Neuron (in vitro differentiated cells): ENCODE measurements at regions not wholly inside any gene's neighbourhood (a gene's known extent, or its start where the extent isn't known, plus 50 kb on each side); places are given as distances from the start of the nearest gene placed in this dataset.
"Not testable (repeated sequence)": the region's sequence is repeated elsewhere in the genome, so short reads cannot be mapped to it uniquely, and the experiment has no call there.

Experiments
- H2AFZ ChIP-seq: one replicate; pipeline ENCODE4 v1.6.1; 2013; ENCODE audit warnings: low read depth, mild to moderate bottlenecking, inconsistent platforms, low read length, moderate library complexity
- H3K27me3 ChIP-seq: one replicate; pipeline ENCODE4 v1.6.1; 2013; ENCODE audit warnings: low read length; ENCODE audit not compliant: insufficient read depth
- H3K36me3 ChIP-seq: one replicate; pipeline ENCODE4 v1.6.1; 2013; ENCODE audit warnings: low read length; ENCODE audit not compliant: insufficient read depth
- H3K4me1 ChIP-seq: one replicate; pipeline ENCODE4 v1.6.1; 2013; ENCODE audit warnings: low read length; ENCODE audit not compliant: insufficient read depth
- H3K4me3 ChIP-seq: 2 replicates; pipeline ENCODE4 v1.5.1; 2013; ENCODE audit warnings: mild to moderate bottlenecking, low read length, moderate library complexity
- H3K9me3 ChIP-seq: one replicate; pipeline ENCODE4 v1.6.1; 2013; ENCODE audit warnings: low read length

DNA sequence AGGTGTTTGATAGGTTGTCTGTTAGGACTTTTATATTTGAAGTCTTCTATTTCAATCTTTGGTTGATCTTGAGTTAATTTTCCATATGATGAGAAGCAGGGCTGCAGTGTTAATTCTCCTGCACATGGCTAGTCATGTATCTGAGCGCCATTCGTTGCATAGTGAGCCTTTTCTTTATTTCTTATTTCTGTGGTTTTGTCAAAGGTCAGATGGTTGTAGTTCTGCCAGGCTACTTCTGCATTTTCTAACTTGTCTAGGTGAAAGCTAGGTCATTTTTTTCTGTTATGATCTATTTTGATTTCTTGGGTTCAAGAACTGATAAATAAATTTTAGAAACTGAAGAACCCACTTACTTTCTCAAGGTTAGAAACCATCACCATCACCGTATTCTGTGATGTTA lies 56.7 kb downstream of the CCDC74A start:
- Histone ChIP-seq H3K4me3 (no peak overlapping the region), H3K9me3 (no peaks in the 10 kb centered on the region), H3K36me3 (no peaks in the 10 kb centered on the region), H3K4me1 (no peaks in the 10 kb centered on the region), H2AFZ (no peak overlapping the region), H3K27me3 (no peaks in the 10 kb centered on the region)

DNA sequence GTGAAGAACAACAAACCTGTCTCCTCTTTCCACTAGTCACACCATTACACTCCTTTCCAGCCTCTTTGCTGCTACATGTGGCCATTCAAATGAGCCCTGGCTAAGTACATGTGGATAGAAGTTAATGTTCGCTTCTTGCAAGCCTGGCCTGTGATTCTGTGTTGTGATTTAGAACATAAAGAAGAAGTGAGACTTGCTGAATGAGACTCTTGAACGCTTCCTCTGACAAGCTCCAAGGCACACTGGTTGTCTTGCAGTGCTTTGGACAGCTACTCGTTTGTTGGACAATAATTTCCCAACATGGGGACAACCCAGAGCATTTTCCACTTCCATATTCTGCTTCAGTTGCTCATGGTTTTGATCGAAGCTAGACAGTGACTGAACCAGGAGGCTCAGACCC lies 57.3 kb downstream of the CCDC74A start:
- Histone ChIP-seq H2AFZ (no peak overlapping the region), H3K9me3 (no peaks in the 10 kb centered on the region), H3K4me3 (no peak overlapping the region), H3K4me1 (no peaks in the 10 kb centered on the region), H3K27me3 (no peaks in the 10 kb centered on the region), H3K36me3 (no peaks in the 10 kb centered on the region)

DNA sequence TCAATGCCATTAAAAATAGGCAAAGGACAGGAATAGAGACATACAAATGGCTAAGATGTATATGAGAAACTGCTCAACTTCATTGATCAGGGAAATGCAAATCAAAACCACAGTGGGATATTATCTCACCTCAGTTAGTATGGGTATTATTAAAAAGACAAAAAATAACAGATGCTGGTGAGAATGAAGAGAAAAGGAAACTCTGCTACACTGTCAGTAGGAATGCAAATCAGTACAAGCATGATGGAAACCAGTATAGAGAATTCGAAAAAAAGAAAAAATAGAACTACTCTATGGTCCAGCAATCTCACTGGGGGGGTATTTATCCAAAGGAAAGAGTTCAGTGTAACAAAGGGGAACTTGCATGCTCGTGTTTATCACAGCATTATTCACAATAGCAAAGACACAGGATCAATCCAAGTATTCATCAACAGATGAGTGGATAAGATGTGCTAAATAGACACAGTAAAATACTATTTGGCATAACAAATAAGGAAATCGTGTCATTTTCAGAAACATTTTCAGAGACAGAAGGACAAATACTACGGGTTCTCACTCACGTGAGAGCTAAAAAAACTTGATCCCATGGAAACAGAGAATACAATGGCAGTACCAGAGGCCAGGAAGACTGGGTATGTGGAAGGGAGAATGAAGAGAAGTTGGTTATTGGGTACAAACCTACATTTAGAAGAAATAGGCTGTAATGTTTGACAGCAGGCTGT lies 60.6 kb downstream of the CCDC74A start:
- H3K4me1 ChIP-seq, result no peaks in the 10 kb centered on the region
- H3K9me3 ChIP-seq, result no peaks in the 10 kb centered on the region
- H3K36me3 ChIP-seq, result no peaks in the 10 kb centered on the region
- H2AFZ ChIP-seq, result no peak overlapping the region
- H3K4me3 ChIP-seq, result no peak overlapping the region
- H3K27me3 ChIP-seq, result no peaks in the 10 kb centered on the region

DNA sequence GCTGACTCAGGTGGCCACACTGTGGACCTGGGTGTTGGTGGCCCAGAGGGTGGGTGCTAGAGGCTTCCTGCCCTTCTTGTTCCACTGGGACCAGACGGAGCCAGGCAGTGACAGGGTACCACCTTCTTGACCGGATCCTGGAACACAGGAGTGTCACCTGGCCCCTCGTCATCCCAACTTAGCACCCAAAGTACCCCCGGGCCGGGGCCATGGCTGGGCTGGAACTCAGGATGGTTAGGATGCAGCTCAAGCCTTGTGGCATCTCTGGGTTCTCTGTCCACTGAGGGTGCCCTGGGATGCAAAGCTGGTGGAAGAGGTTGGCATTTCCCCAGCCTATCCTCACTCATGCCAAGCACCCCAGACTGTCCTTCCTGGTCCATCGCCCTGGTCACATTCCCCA lies 61.4 kb downstream of the CCDC74A start:
- not testable (repeated sequence) for H3K4me1 ChIP-seq, H3K9me3 ChIP-seq, H3K4me3 ChIP-seq, H3K27me3 ChIP-seq, H2AFZ ChIP-seq, H3K36me3 ChIP-seq

DNA sequence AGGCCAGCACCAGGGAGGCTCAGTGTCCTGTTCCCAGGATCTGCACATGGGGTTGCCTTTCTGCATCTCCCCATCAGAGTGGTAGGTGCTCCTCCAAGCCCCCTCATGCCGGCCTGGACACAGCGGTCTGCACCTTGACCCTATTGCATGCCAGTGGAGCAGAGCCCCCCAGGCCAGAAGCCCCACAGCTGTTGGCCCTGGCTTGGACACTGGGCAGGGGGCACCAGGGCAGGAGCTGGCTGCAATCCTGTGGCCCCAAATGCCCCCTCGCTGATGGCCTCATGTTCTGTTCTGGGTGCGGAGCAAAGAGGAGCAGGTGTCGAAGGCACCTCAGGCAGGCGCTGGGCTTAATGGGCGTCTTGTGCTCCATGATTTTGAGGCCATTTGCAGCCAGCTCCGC lies 62.7 kb downstream of the CCDC74A start:
- Histone ChIP-seq H3K4me1 (no peaks in the 10 kb centered on the region), H2AFZ (no peak overlapping the region), H3K9me3 (no peaks in the 10 kb centered on the region), H3K36me3 (no peaks in the 10 kb centered on the region), H3K27me3 (no peaks in the 10 kb centered on the region), H3K4me3 (no peak overlapping the region)

DNA sequence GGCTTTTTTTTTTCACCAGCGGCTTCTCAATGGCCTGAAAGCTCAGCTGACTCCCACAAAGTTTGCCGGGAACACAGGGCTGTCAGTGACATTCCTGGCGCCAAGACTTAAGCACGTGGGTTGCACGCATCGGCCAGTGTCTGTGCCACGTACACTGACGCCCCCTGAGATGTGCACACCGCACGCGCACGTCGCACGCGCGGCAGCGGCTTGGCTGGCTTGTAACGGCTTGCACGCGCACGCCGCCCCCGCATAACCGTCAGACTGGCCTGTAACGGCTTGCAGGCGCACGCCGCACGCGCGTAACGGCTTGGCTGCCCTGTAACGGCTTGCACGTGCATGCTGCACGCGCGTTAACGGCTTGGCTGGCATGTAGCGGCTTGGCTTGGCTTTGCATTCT lies 63.2 kb downstream of the CCDC74A start:
- Histone ChIP-seq H3K4me3 (no peak overlapping the region), H3K4me1 (no peaks in the 10 kb centered on the region), H3K36me3 (no peaks in the 10 kb centered on the region), H3K9me3 (no peaks in the 10 kb centered on the region), H3K27me3 (no peaks in the 10 kb centered on the region), H2AFZ (no peak overlapping the region)

DNA sequence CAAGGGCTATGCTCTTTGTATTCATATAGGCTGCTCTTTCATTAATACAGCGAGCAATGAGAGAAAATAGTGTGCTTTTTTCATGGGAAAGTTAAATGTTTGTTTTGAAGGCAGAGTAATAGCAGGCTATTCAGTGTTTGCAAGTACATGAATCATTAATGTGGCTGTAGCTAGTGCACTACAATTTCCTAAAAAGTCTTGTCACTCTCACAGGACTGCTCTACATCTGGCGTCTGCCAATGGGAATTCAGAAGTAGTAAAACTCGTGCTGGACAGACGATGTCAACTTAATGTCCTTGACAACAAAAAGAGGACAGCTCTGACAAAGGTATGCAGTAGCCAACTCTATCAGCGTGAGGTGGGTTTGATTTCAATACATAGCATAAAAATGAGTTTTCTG lies 68.9 kb downstream of the CCDC74A start:
- H3K27me3 ChIP-seq, H2AFZ ChIP-seq, H3K4me3 ChIP-seq, H3K4me1 ChIP-seq, H3K36me3 ChIP-seq, H3K9me3 ChIP-seq: not testable (repeated sequence)

DNA sequence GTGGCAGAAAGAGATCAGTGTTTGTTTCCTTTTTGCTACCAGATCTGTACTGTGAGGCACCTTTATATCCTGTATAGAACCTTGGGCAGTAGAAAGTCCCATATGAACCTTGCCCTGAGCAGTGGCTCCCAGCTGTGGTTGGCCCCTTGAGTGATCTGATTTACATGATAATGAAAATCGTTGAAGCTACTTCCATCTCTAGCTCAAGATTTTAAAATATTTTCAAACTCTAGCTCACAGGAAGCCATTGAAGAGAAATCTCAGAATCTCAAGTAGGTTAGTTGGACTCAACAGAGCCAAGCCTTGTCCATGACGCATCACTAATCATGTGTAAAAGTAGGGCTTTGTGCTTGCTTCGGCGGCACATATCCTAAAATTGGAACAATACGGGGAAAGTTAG lies 74.8 kb downstream of the CCDC74A start:
- H3K4me1 ChIP-seq, H2AFZ ChIP-seq, H3K27me3 ChIP-seq, H3K4me3 ChIP-seq, H3K36me3 ChIP-seq, H3K9me3 ChIP-seq: not testable (repeated sequence)

DNA sequence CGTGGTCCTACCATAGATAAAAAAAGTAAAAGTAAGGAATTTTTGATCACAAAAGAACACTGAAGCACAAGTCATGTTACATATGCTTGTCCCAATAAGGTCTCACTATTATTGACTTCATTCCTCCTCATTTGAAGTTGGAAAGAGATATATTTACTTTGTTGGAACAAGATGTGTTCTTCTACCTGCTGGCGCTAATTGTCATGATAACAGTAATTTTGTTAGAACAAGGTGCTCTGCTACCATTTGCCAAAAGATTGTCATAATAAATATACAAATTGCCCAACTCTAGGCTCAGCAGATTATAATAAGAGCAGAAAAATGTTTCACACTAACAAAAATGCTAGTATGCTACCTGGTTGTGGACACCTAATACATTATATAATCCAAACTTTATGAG lies 77.0 kb downstream of the CCDC74A start:
- H3K36me3 ChIP-seq, H3K9me3 ChIP-seq, H3K4me1 ChIP-seq, H3K4me3 ChIP-seq, H3K27me3 ChIP-seq, H2AFZ ChIP-seq: not testable (repeated sequence)

DNA sequence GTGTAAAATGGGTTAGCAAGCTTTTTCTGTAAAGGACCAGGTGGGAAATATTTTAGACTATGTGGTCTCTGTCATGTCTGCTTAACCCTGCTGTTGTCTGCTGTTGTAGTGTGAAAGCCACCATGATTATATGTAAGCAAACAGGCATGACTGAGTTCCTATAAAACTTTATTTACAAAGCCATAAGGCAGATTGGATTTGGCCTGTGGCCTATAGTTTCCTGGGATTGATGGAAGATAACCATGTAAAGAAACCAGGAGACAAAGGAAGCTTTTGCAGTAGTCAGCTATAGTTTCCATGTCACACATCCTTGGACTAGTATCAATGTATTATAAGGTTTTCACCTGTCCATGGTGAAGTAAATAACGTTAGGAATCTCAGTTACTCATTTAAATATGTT lies 78.7 kb downstream of the CCDC74A start:
- not testable (repeated sequence) for H3K4me3 ChIP-seq, H3K27me3 ChIP-seq, H3K36me3 ChIP-seq, H3K9me3 ChIP-seq, H3K4me1 ChIP-seq, H2AFZ ChIP-seq

DNA sequence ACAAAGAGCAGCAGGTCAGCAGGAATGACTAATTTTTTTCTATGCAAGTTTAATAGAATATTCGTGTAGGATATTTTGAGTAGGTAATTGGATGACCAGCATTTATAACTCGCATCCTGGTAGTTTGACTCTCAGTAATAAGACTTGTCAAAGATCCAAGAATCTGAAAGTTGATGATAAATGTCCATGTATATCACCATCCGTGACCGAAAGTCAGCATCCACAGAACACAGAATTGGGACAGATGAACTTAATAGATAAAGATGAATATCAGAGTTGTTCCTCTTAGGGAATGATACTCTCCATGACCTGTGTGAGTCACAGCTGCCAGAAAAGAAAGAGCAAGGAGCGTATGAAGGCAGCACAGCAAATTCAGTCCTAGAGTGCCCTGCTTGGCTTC lies 79.4 kb downstream of the CCDC74A start:
- H2AFZ ChIP-seq, H3K27me3 ChIP-seq, H3K9me3 ChIP-seq: not testable (repeated sequence)

DNA sequence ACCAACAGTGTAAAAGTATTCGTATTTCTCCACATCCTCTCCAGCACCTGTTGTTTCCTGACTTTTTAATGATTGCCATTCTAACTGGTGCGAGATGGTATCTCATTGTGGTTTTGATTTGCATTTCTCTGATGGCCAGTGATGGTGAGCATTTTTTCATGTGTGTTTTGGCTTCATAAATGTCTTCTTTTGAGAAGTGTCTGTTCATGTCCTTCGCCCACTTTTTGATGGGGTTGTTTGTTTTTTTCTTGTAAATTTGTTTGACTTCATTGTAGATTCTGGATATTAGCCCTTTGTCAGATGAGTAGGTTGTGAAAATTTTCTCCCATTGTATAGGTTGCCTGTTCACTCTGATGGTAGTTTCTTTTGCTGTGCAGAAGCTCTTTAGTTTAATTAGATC lies 86.9 kb downstream of the CCDC74A start:
- H3K36me3 ChIP-seq, H3K9me3 ChIP-seq, H3K4me1 ChIP-seq, H3K27me3 ChIP-seq, H2AFZ ChIP-seq, H3K4me3 ChIP-seq: not testable (repeated sequence)

More for the DNA sequence above, 79.4 kb downstream of the CCDC74A start:
- H3K36me3 ChIP-seq, H3K4me3 ChIP-seq, H3K4me1 ChIP-seq: not testable (repeated sequence)

DNA sequence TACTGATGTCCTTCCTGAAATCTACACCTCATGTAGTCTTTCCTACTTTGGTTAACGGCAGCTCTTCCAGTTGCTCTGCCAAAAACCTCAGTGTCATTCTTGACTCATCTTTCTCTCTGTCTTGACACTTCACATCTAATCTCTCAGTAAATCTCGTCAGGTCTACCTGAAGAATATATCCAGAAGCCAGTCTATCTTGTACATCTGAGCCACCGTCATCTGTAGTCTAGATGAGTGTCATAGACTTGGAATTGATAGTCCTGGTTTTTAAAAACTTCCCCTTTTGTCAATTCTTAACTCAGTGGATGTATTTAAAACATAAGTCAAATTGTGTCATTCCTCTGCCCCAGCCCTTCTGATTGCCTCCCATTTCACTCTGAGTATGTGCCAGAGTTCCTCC lies 90.6 kb downstream of the CCDC74A start:
- not testable (repeated sequence) for H3K4me1 ChIP-seq, H3K9me3 ChIP-seq, H3K4me3 ChIP-seq, H3K36me3 ChIP-seq, H3K27me3 ChIP-seq, H2AFZ ChIP-seq

DNA sequence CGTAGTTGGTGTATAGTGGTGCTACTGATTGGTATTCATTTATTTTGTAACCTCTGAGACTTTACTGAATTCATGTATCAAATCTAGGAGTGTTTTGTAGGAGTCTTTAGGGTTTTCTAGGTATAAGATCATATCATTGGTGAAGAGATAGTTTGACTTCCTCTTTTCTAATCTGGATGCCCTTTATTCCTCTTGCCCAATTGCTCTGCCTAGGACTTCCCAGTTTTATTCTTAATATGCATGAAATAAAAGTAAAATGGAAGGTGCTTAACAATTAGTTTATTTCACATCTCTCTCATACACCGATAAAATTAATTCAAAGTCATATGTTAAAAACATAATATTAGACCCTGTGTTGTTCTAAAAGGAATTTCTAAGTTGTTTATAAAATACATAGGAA lies 95.2 kb downstream of the CCDC74A start:
- not testable (repeated sequence) for H2AFZ ChIP-seq, H3K9me3 ChIP-seq, H3K36me3 ChIP-seq, H3K4me1 ChIP-seq, H3K4me3 ChIP-seq, H3K27me3 ChIP-seq
